Left lung (tissue), 4 donors: ENCODE measurements at regions not wholly inside any gene's neighbourhood (a gene's known extent, or its start where the extent isn't known, plus 50 kb on each side); places are given as distances from the start of the nearest gene placed in this dataset.

Experiments used
- ATAC-seq: fragments of 200-7000 bp; cut with Tn5 transposase; one replicate; pipeline ENCODE4 v1.9.1; 2020; ENCODE audit warnings: moderate library complexity
- DNase-seq, 4 donors: peaks; one replicate each; pipeline ENCODE4 v3.0.0-alpha.2; 2013 to 2020
- H3K27ac ChIP-seq, 2 donors: fragments of 200-600 bp; sonication (generic) in 1 of 2; one replicate each; pipeline versions ENCODE4 v1.5.0 to v1.8.0; 2020 to 2021
- H3K27me3 ChIP-seq, 2 donors: fragments of 200-600 bp; sonication (generic) in 1 of 2; one replicate each; pipeline versions ENCODE4 v1.5.0 to v1.8.0; 2020 to 2021
- H3K36me3 ChIP-seq, 2 donors: fragments of 200-600 bp; sonication (generic) in 1 of 2; one replicate each; pipeline versions ENCODE4 v1.5.0 to v1.8.0; 2020 to 2021
- H3K4me1 ChIP-seq, 2 donors: fragments of 200-600 bp; one replicate each; pipeline ENCODE4 v1.8.0; 2021
- H3K4me3 ChIP-seq, 2 donors: fragments of 200-600 bp; sonication (generic) in 1 of 2; one replicate each; pipeline versions ENCODE4 v1.5.0 to v1.8.0; 2020 to 2021; ENCODE audit warnings: mild to moderate bottlenecking in 1 of 2
- H3K9me3 ChIP-seq, 2 donors: fragments of 200-600 bp; sonication (generic) in 1 of 2; one replicate each; pipeline versions ENCODE4 v1.5.0 to v1.8.0; 2020 to 2021
- intact Hi-C, 2 donors: fragments of 100-400 bp; cut with DNase I; formaldehyde crosslinking; loops; one replicate each; pipeline versions ENCODE4 v1.11.2 to v1.14.2; 2022
- TF ChIP-seq, protein P1 (sequence below), 2 donors: fragments of 200-600 bp; sonication (generic) in 1 of 2; IDR thresholded peaks; one replicate each; pipeline versions ENCODE4 v1.5.0 to v1.8.0; 2021; ENCODE audit warnings: antibody characterized with exemption in 2 of 2
- donor health status: DM: no; HTN: yes; CAD: no.
- donor health status: DM: no; HTN: no; CAD: no.

DNA sequence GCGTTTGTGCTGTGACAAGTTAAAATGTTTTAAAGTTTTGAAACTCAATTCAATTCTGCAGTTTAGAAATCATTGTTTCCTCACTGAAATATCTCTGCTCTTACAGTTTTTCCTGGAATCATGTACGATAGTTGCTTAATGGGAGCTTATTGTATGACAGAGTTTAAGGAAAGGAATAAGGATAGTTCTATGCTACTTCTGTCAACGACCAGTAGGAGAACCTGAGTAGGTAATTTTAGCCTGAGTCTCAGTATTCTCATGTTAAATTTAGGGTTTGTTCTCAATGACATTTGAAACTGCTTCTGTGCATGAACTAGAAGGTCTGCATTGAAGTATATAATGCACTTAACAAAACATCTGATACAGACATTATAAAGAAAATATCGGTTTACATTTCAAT is 361.1 kb downstream of the CPS1 start:
- Histone ChIP-seq H3K4me1 (no peaks in the 10 kb centered on the region), H3K4me3 (no peak overlapping the region), H3K9me3 (peaks cover 0 to 18% of the 10 kb centered on the region in 2 donors), H3K27ac (no peak overlapping the region), H3K36me3 (no peaks in the 10 kb centered on the region), H3K27me3 (no peaks in the 10 kb centered on the region)
- intact Hi-C loops, result no loop called here
- DNase-seq (no peak), ATAC-seq (no peak)
- TF ChIP-seq, protein P1, sequence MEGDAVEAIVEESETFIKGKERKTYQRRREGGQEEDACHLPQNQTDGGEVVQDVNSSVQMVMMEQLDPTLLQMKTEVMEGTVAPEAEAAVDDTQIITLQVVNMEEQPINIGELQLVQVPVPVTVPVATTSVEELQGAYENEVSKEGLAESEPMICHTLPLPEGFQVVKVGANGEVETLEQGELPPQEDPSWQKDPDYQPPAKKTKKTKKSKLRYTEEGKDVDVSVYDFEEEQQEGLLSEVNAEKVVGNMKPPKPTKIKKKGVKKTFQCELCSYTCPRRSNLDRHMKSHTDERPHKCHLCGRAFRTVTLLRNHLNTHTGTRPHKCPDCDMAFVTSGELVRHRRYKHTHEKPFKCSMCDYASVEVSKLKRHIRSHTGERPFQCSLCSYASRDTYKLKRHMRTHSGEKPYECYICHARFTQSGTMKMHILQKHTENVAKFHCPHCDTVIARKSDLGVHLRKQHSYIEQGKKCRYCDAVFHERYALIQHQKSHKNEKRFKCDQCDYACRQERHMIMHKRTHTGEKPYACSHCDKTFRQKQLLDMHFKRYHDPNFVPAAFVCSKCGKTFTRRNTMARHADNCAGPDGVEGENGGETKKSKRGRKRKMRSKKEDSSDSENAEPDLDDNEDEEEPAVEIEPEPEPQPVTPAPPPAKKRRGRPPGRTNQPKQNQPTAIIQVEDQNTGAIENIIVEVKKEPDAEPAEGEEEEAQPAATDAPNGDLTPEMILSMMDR (IDR thresholded peaks at IDR 0.05), result no peak

DNA sequence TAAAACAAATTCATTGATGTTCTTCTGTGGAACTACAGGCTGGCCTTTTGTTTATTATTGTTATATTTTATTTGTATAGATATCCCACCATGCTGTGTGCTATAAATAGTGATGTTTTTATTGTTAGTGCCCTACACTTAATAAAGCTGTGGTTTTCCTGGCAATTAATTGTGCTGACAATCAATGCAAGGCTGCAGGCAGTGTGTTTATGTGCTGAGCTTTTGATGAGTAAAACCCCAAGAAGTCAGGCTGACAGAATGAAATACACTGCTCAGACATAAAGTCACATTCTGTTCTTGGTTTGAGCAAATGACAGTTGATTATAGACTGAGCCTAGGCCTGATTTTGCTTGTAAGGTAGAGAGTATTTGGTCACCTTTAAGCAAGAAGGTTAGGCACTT is 362.7 kb downstream of the CPS1 start:
- Histone ChIP-seq H3K4me3 (no peak overlapping the region), H3K27me3 (no peaks in the 10 kb centered on the region), H3K36me3 (no peaks in the 10 kb centered on the region), H3K4me1 (no peaks in the 10 kb centered on the region), H3K27ac (no peak overlapping the region), H3K9me3 (peaks cover 0 to 18% of the 10 kb centered on the region in 2 donors)
- ATAC-seq, result no peak
- DNase-seq, result no peak
- TF ChIP-seq, protein P1 (IDR thresholded peaks at IDR 0.05), result no peak
- intact Hi-C loops, result no loop called here

DNA sequence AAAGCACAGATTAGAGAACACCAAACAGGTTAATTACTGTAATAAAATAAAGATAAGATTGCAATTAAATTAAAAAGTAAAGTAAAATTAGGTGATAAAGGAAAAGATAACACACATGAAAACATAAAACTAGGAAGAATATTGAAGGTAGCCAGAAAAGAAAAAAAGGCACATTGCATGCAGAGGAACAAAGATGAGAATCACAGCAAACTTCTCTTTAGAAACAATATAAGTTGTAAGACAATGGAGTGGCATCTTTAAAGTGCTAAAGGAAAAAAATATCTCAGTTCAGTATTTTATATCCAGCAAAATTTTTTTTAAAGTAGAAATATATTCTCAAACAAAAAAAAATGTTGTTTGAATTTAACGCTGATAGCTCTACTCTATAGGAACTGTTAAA is 366.0 kb downstream of the CPS1 start:
- no peaks in the 10 kb centered on the region for H3K4me1 ChIP-seq
- no peak overlapping the region for H3K4me3 ChIP-seq
- no peaks in the 10 kb centered on the region for H3K27me3 ChIP-seq
- ATAC-seq (no peak), DNase-seq (no peak)
- TF ChIP-seq, protein P1 (IDR thresholded peaks at IDR 0.05), result no peak
- no peak overlapping the region for H3K27ac ChIP-seq
- no peaks in the 10 kb centered on the region for H3K36me3 ChIP-seq
- intact Hi-C loops, result no loop called here
- peaks cover 0 to 18% of the 10 kb centered on the region in 2 donors for H3K9me3 ChIP-seq

DNA sequence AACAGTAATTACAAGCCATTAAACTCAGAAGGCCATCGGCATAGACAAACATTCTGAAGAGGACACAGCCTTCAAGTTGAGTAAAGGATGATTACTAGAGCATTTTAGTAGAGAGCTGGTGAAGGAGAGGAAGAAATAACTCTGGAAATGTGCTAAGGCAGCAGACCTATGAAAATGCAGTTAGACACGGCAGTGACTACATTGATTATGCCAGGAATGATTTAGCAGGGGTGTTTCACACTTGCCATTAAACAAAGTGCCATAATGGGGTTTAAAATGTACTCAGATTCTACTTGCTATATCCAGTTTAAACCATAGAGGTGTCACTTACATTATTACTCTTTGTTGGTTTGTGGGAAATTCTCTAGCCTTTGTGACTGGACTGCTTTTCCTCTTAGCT is 372.3 kb downstream of the CPS1 start:
- no peaks in the 10 kb centered on the region for H3K27me3 ChIP-seq
- TF ChIP-seq, protein P1 (IDR thresholded peaks at IDR 0.05), result no peak
- H3K36me3 ChIP-seq, result no peaks in the 10 kb centered on the region
- no peaks in the 10 kb centered on the region for H3K4me1 ChIP-seq
- DNase-seq (no peak), ATAC-seq (no peak)
- no peak overlapping the region for H3K4me3 ChIP-seq
- H3K27ac ChIP-seq, result no peak overlapping the region
- peaks cover 0 to 2% of the 10 kb centered on the region in 2 donors for H3K9me3 ChIP-seq
- intact Hi-C loops, result no loop called here

DNA sequence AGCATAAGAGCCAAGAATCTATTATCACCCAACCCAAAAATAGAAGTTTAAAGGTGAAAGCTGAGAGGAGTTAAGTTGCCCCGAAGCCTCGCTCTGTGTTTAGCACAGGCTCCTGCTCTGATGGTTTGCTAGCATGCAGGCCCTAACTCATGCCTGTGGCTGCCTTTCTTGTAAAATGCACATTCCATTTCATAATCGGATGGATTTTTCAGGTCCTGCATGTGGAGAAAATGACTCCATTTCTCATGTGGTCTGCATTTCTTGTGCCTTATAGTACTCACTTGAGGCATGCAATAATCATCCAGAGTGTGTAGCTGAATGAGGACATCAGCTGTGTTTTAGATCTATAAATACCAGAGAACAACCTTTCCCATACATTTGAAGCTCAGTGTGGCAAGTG is 381.8 kb downstream of the CPS1 start:
- ATAC-seq (no peak), DNase-seq (no peak)
- Histone ChIP-seq H3K9me3 (peaks cover 0 to 3% of the 10 kb centered on the region in 2 donors), H3K4me1 (no peaks in the 10 kb centered on the region), H3K36me3 (no peaks in the 10 kb centered on the region), H3K4me3 (no peak overlapping the region), H3K27me3 (no peaks in the 10 kb centered on the region), H3K27ac (no peak overlapping the region)
- TF ChIP-seq, protein P1 (IDR thresholded peaks at IDR 0.05), result no peak
- intact Hi-C loops, result no loop called here
